GM12878 (cell line): ENCODE measurements at regions not wholly inside any gene's neighbourhood (a gene's known extent, or its start where the extent isn't known, plus 50 kb on each side); places are given as distances from the start of the nearest gene placed in this dataset.

Experiments
- ATAC-seq: fragments of 200-7000 bp; cut with Tn5 transposase; 3 replicates; pipeline ENCODE4 v1.9.1; 2020; ENCODE audit warnings: mild to moderate bottlenecking, moderate library complexity
- BruUV-seq: library from RNA; stranded (reverse); fragments of 400-500 nt; replicated peaks from 2 replicates; lab custom pipeline; 2021; lab: Mats Ljungman, UMichigan
- CTCF ChIA-PET: fragments of 300-600 bp; sonication (Branson Sonifier 250); formaldehyde crosslinking; extraction: SDS; loops from one replicate; lab custom pipeline; 2021; ENCODE audit warnings: inconsistent platforms; lab: Yijun Ruan, JAX
- POLR2A ChIA-PET: fragments of 350-600 bp; formaldehyde crosslinking; extraction: SDS; loops from one replicate; lab custom pipeline; 2021; ENCODE audit warnings: inconsistent platforms; lab: Charles Lee
- RAD21 ChIA-PET: fragments of 300-600 bp; sonication (Branson Sonifier 250); formaldehyde crosslinking; loops from one replicate; lab custom pipeline; 2023; ENCODE audit warnings: antibody characterized with exemption; ENCODE audit not compliant: unreplicated experiment; lab: Charles Lee
- SMC1A ChIA-PET: fragments of 300-600 bp; sonication (Branson Sonifier 250); formaldehyde crosslinking; loops from one replicate; lab custom pipeline; 2023; ENCODE audit not compliant: unreplicated experiment, uncharacterized antibody; lab: Charles Lee
- DNase-seq: peaks from one replicate; pipeline ENCODE4 v3.0.0-alpha.2; 2011; ENCODE audit warnings: low read depth, low spot score
- FAIRE-seq: peaks from 3 replicates; lab custom pipeline; 2011; peaks lifted over from hg19 to GRCh38; lab: Jason Lieb, UNC
- H2AFZ ChIP-seq: 2 replicates; pipeline ENCODE4 v1.6.0; 2011; ENCODE audit warnings: low read depth, low read length, control low read depth; ENCODE audit not compliant: control insufficient read depth
- H3K27ac ChIP-seq: 2 replicates; pipeline ENCODE4 v1.5.1; 2011; ENCODE audit warnings: control low read depth; ENCODE audit not compliant: control insufficient read depth, insufficient read depth
- H3K27me3 ChIP-seq, 2 experiments: replicated peaks in 1 of 2; 2 replicates each; pipeline versions ENCODE4 v1.6.0 to v1.6.1; 2011; ENCODE audit warnings: low read length in 1 of 2; ENCODE audit not compliant: control insufficient read depth in 2 of 2, insufficient read depth in 2 of 2
- H3K36me3 ChIP-seq, 2 experiments: 2 replicates each; pipeline ENCODE4 v1.5.1; 2011; ENCODE audit warnings: low read length in 1 of 2; ENCODE audit not compliant: control insufficient read depth in 2 of 2, insufficient read depth in 2 of 2
- H3K4me1 ChIP-seq: 2 replicates; pipeline ENCODE4 v1.6.1; 2011; ENCODE audit warnings: mild to moderate bottlenecking, low read length, moderate library complexity, mixed read lengths; ENCODE audit not compliant: control insufficient read depth, insufficient read depth
- H3K4me2 ChIP-seq: 2 replicates; pipeline ENCODE4 v1.6.0; 2011; ENCODE audit warnings: control low read depth; ENCODE audit not compliant: control insufficient read depth, insufficient read depth
- H3K4me3 ChIP-seq: fragments of 200-600 bp; sonication (generic); 2 replicates; pipeline ENCODE4 v1.5.1; 2016
- H3K79me2 ChIP-seq: 2 replicates; pipeline ENCODE4 v1.6.0; 2011; ENCODE audit warnings: low read length; ENCODE audit not compliant: control insufficient read depth, insufficient read depth
- H3K9ac ChIP-seq: 2 replicates; pipeline ENCODE4 v1.8.0; 2011; ENCODE audit warnings: low read length, control low read depth, mixed read lengths; ENCODE audit not compliant: control insufficient read depth, insufficient read depth
- H3K9me3 ChIP-seq: replicated peaks from 3 replicates; pipeline ENCODE4 v1.5.1; 2011; ENCODE audit warnings: mild to moderate bottlenecking, low read length; ENCODE audit not compliant: control insufficient read depth, insufficient read depth
- H4K20me1 ChIP-seq: 2 replicates; pipeline ENCODE4 v1.6.0; 2011; ENCODE audit not compliant: control insufficient read depth, insufficient read depth
- ATF7 ChIP-seq: fragments of 450-650 bp; IDR thresholded peaks from 2 replicates; pipeline ENCODE4 v1.6.1; 2016; ENCODE audit warnings: low read depth, mild to moderate bottlenecking
- CBX5 ChIP-seq: sonication (generic); IDR thresholded peaks from 2 replicates; pipeline ENCODE4 v1.6.1; 2016; ENCODE audit warnings: low read depth, moderate library complexity, mild to moderate bottlenecking, inconsistent platforms
- CREM ChIP-seq: IDR thresholded peaks from 2 replicates; pipeline ENCODE4 v1.6.1; 2014; ENCODE audit warnings: antibody characterized with exemption, low read depth
- FOXK2 ChIP-seq: fragments of 450-650 bp; IDR thresholded peaks from 2 replicates; pipeline ENCODE4 v1.6.1; 2017; ENCODE audit warnings: mild to moderate bottlenecking, moderate library complexity
- HCFC1 ChIP-seq: fragments of 150-350 bp; IDR thresholded peaks from 2 replicates; pipeline ENCODE4 v1.6.1; 2014; ENCODE audit warnings: low read length
- WGBS: methylation state at CpG from one replicate; pipeline ENCODE4 v1.1.6; 2016; ENCODE audit warnings: low lambda C conversion rate; ENCODE audit not compliant: insufficient replicate concordance, insufficient coverage; ENCODE audit errors: missing lambda C conversion rate; 5-methylcytosine and 5-hydroxymethylcytosine counted together
- in situ Hi-C: fragments of 300-500 bp; cut with MboI; formaldehyde crosslinking; loops from 9 replicates; pipeline ENCODE4 v1.14.3; 2018; ENCODE audit warnings: mixed read lengths
- intact Hi-C: fragments of 100-400 bp; cut with micrococcal nuclease; formaldehyde crosslinking; loops from one replicate; pipeline ENCODE4 v1.14.2; 2022; ENCODE audit not compliant: unreplicated experiment
- TF ChIP-seq, protein P1 (sequence below): fragments of 450-650 bp; IDR thresholded peaks from 2 replicates; pipeline ENCODE4 v1.6.1; 2014; ENCODE audit warnings: mild to moderate bottlenecking

DNA sequence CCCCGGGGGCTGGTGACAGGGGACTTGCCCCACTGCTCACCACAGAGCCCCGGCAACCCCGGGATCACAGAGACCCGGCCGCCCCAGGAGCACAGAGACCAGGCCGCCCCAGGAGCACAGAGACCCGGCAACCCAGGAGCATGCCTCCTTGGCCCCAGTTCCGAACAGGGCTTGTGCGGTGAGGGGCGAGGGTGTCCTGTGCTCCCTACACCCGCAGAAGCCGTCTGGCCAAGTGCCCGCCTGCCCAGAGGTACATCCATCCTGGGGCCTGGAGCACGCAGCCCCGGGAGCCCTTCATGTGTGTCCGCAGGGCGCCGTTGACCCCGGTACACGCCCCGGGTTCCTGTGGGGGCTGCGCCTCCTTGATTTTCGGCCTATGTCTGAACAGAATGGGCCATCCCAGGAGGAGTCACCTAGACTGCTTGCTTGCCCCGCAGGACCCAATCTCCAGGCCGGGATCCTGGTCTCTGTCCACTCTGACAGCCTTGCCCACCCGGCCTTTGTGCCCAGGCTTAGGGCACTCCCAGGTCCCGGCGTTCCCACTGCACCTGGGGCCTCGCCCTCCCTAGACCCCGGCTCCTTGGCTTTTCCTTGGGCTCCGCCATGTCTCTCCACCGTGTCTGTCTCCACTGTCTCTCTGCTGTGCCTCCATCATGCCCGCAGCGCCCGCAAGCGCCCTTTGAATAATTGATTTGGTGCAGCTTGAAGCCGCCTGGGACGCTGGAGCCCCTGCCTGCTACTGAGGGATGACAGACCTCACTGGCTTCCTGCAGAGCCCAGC lies 219.8 kb downstream of the ERMARD start:
- no peak for FAIRE-seq
- CTCF ChIA-PET = no interaction called here
- WGBS = 41% methylated on average over 31 of the region's 38 CpGs
- TF ChIP-seq CREM (no peak), FOXK2 (no peak), ATF7 (no peak), CBX5 (no peak), HCFC1 (no peak)
- TF ChIP-seq, protein P1, sequence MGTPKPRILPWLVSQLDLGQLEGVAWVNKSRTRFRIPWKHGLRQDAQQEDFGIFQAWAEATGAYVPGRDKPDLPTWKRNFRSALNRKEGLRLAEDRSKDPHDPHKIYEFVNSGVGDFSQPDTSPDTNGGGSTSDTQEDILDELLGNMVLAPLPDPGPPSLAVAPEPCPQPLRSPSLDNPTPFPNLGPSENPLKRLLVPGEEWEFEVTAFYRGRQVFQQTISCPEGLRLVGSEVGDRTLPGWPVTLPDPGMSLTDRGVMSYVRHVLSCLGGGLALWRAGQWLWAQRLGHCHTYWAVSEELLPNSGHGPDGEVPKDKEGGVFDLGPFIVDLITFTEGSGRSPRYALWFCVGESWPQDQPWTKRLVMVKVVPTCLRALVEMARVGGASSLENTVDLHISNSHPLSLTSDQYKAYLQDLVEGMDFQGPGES = no peak
- Histone ChIP-seq H3K36me3 (no peaks in the 10 kb centered on the region), H2AFZ (no peak overlapping the region), H3K9me3 (no peaks in the 10 kb centered on the region), H4K20me1 (no peaks in the 10 kb centered on the region), H3K27ac (no peak overlapping the region), H3K27me3 (no peaks in the 10 kb centered on the region), H3K79me2 (no peaks in the 10 kb centered on the region), H3K4me1 (no peaks in the 10 kb centered on the region), H3K4me2 (no peak overlapping the region), H3K4me3 (no peak overlapping the region), H3K9ac (no peak overlapping the region)
- no peak for DNase-seq
- SMC1A ChIA-PET = no interaction called here
- POLR2A ChIA-PET = no interaction called here
- no peak for ATAC-seq
- BruUV-seq = no TSS peak
- intact Hi-C loops = no loop called here
- RAD21 ChIA-PET = no interaction called here
- in situ Hi-C loops = no loop called here
